DOHH2 (cell line): ENCODE measurements at regions not wholly inside any gene's neighbourhood (a gene's known extent, or its start where the extent isn't known, plus 50 kb on each side); places are given as distances from the start of the nearest gene placed in this dataset.

Experiments
- CTCF ChIP-seq: fragments of 200-600 bp; sonication (generic); IDR thresholded peaks from one replicate; pipeline ENCODE4 v1.5.1; 2014; ENCODE audit warnings: antibody characterized with exemption, mild to moderate bottlenecking, low read depth, low read length; ENCODE audit not compliant: poor library complexity, severe bottlenecking
- EZH2phosphoT487 ChIP-seq: fragments of 200-600 bp; sonication (generic); IDR thresholded peaks from 2 replicates; pipeline ENCODE4 v1.6.1; 2017; ENCODE audit warnings: borderline replicate concordance, mild to moderate bottlenecking, antibody characterized with exemption, low read length, moderate library complexity, mixed read lengths

- peak; percentile 46 for TF ChIP-seq CTCF
- TF ChIP-seq EZH2phosphoT487, result no peak
These were observed 647.6 kb upstream of the PKDCC start for GRCh38 chr2:41400088-41400665.
